A549 (cell line): ENCODE measurements at regions not wholly inside any gene's neighbourhood (a gene's known extent, or its start where the extent isn't known, plus 50 kb on each side); places are given as distances from the start of the nearest gene placed in this dataset.

Source experiments
- ATAC-seq, 2 experiments: fragments of 200-7000 bp in 1 of 2; fragments of >200 bp in 1 of 2; cut with Nextera tagmentation in 1 of 2; cut with Tn5 transposase in 1 of 2; 3 replicates each; pipeline versions ENCODE4 v1.8.0 to v1.9.1; 2018 to 2020; ENCODE audit warnings: mild to moderate bottlenecking in 1 of 2, moderate library complexity in 1 of 2
- CTCF ChIA-PET: fragments of 300-600 bp; sonication (Branson Sonifier 250); formaldehyde crosslinking; extraction: SDS; loops from one replicate; lab custom pipeline; 2021; ENCODE audit warnings: antibody characterized with exemption, inconsistent platforms; lab: Yijun Ruan, JAX
- POLR2A ChIA-PET: fragments of 350-600 bp; formaldehyde crosslinking; extraction: SDS; loops from one replicate; lab custom pipeline; 2021; ENCODE audit warnings: antibody characterized with exemption, inconsistent platforms; lab: Yijun Ruan, JAX
- DNase-seq, 2 experiments: peaks; one replicate each; pipeline versions ENCODE4 v3.0.0 to v3.0.0-alpha.2; 2011 to 2016; ENCODE audit warnings: low read depth in 1 of 2, low spot score in 1 of 2
- FAIRE-seq: peaks from 2 replicates; lab custom pipeline; 2011; peaks lifted over from hg19 to GRCh38; lab: Jason Lieb, UNC
- H3K27ac ChIP-seq, 2 experiments: fragments of >200 bp; sonication (Bioruptor Twin); formaldehyde crosslinking; 3 replicates each; pipeline ENCODE4 v1.5.1; 2016 to 2017
- H3K4me1 ChIP-seq: fragments of >200 bp; sonication (Bioruptor Twin); formaldehyde crosslinking; 3 replicates; pipeline ENCODE4 v1.6.1; 2016
- H3K4me2 ChIP-seq: fragments of >200 bp; sonication (Bioruptor Twin); formaldehyde crosslinking; 3 replicates; pipeline ENCODE4 v1.6.1; 2016
- H3K4me3 ChIP-seq: fragments of >200 bp; sonication (Bioruptor Twin); formaldehyde crosslinking; 3 replicates; pipeline ENCODE4 v1.5.1; 2016
- H3K9me3 ChIP-seq: fragments of >200 bp; sonication (Bioruptor Twin); formaldehyde crosslinking; 3 replicates; pipeline ENCODE4 v1.6.1; 2016
- BHLHE40 ChIP-seq: IDR thresholded peaks from 2 replicates; pipeline ENCODE4 v1.6.1; 2012; ENCODE audit warnings: low read depth, low read length, inconsistent platforms
- CEBPB ChIP-seq, 2 experiments: fragments of >200 bp in 1 of 2; sonication (Bioruptor Twin) in 1 of 2; formaldehyde crosslinking in 1 of 2; IDR thresholded peaks; 2 replicates each; pipeline ENCODE4 v1.6.1; 2012 to 2016
- EHF ChIP-seq: fragments of 250-450 bp; sonication (Bioruptor Pico); IDR thresholded peaks from 2 replicates; pipeline ENCODE4 v1.5.0; 2020; ENCODE audit warnings: mild to moderate bottlenecking
- EP300 ChIP-seq, 2 experiments: fragments of >200 bp; sonication (Bioruptor Twin); formaldehyde crosslinking; IDR thresholded peaks; 2 replicates in 1 of 2; 3 replicates in 1 of 2; pipeline ENCODE4 v1.6.1; 2016 to 2017
- FOSB ChIP-seq: fragments of 250-450 bp; sonication (Bioruptor Pico); IDR thresholded peaks from 2 replicates; pipeline ENCODE4 v1.5.0; 2020; ENCODE audit warnings: mild to moderate bottlenecking, moderate library complexity
- FOXS1 ChIP-seq: fragments of 250-450 bp; sonication (Bioruptor Pico); IDR thresholded peaks from 2 replicates; pipeline ENCODE4 v1.5.0; 2020; ENCODE audit warnings: mild to moderate bottlenecking, moderate library complexity
- HEYL ChIP-seq: fragments of 250-450 bp; sonication (Bioruptor Pico); IDR thresholded peaks from 2 replicates; pipeline ENCODE4 v1.8.0; 2021; ENCODE audit warnings: mild to moderate bottlenecking, moderate library complexity
- KDM1A ChIP-seq: fragments of 200-600 bp; sonication (generic); IDR thresholded peaks from 2 replicates; pipeline ENCODE4 v1.6.1; 2016; ENCODE audit warnings: low read depth, mild to moderate bottlenecking
- MAFK ChIP-seq: fragments of 450-650 bp; IDR thresholded peaks from 2 replicates; pipeline ENCODE4 v1.6.1; 2014; ENCODE audit not compliant: partially characterized antibody
- MAZ ChIP-seq: fragments of 150-350 bp; IDR thresholded peaks from 2 replicates; pipeline ENCODE4 v1.6.1; 2014; ENCODE audit warnings: antibody characterized with exemption, low read depth, low read length, borderline replicate concordance
- POLR2A ChIP-seq: IDR thresholded peaks from 2 replicates; pipeline ENCODE4 v1.6.1; 2012; ENCODE audit warnings: mild to moderate bottlenecking, low read length
- RAD21 ChIP-seq, 2 experiments: fragments of >200 bp in 1 of 2; sonication (Bioruptor Twin) in 1 of 2; formaldehyde crosslinking in 1 of 2; IDR thresholded peaks in 1 of 2; conservative IDR thresholded peaks in 1 of 2; 2 replicates in 1 of 2; 3 replicates in 1 of 2; pipeline ENCODE4 v1.6.1; 2012 to 2018; ENCODE audit warnings: inconsistent platforms in 1 of 2
- REST ChIP-seq: fragments of 200-600 bp; sonication (generic); IDR thresholded peaks from 2 replicates; pipeline ENCODE4 v1.6.1; 2016; ENCODE audit warnings: antibody characterized with exemption, mild to moderate bottlenecking, moderate library complexity
- RNF2 ChIP-seq: fragments of 200-600 bp; sonication (generic); IDR thresholded peaks from 2 replicates; pipeline ENCODE4 v1.6.1; 2016; ENCODE audit warnings: low read depth, mild to moderate bottlenecking, antibody characterized with exemption, moderate library complexity, borderline replicate concordance
- SMC3 ChIP-seq: fragments of >200 bp; sonication (Bioruptor Twin); formaldehyde crosslinking; IDR thresholded peaks from 3 replicates; pipeline ENCODE4 v1.6.1; 2018; ENCODE audit warnings: inconsistent platforms
- WGBS: methylation state at CpG from one replicate; pipeline ENCODE4 v1.1.6; 2017; ENCODE audit errors: missing lambda C conversion rate; 5-methylcytosine and 5-hydroxymethylcytosine counted together
- TF ChIP-seq, protein P1 (sequence below): fragments of 250-450 bp; sonication (Bioruptor Pico); IDR thresholded peaks from 2 replicates; pipeline ENCODE4 v1.5.0; 2020; ENCODE audit warnings: low read depth, mild to moderate bottlenecking, moderate library complexity
- TF ChIP-seq, protein P2 (sequence below): IDR thresholded peaks from 2 replicates; pipeline ENCODE4 v1.6.1; 2012; ENCODE audit warnings: low read depth, borderline replicate concordance

DNA sequence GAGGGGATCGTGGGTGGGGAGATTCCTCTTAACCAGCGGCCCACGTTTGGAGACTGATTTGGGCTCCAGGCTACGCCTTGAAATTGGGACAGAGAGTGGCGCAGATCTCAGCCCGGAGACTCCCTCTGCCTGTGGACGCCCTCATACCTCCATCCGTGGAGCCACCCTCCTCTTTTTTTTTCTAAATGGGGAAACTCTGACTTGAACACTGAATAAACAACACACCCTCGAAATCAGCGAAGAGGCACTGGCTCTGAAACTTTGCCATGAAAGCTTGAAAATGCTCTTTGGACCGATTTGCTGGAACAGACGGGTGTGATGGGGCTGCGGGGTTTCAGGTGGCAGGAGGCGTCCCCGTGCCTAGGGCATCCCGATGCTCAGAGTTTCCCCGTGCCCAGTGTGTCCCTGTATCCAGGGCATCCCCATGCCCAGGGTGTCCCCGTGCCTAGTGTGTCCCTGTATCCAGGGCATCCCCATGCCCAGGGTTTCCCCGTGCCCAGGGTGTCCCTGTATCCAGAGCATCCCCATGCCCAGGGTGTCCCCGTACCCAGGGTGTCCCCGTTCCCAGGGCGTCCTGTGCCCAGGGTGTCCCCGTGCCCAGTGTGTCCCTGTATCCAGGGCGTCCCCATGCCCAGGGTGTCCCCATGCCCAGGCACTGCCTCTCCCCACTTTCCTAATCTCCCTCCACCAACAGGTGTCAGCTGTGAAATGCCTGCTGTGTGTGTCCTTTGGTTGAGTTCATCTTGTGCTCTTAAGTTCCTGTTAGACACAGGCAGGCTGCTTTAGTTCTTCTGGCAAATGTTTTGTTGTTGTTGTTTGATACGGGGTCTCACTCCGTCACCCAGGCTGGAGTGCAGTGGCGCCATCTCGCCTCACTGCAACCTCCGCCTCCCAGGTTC lies 187.0 kb downstream of the SEC14L1 start (continued):
- TF ChIP-seq EP300 (IDR thresholded peaks at IDR 0.05) (no peak), KDM1A (no peak)

DNA sequence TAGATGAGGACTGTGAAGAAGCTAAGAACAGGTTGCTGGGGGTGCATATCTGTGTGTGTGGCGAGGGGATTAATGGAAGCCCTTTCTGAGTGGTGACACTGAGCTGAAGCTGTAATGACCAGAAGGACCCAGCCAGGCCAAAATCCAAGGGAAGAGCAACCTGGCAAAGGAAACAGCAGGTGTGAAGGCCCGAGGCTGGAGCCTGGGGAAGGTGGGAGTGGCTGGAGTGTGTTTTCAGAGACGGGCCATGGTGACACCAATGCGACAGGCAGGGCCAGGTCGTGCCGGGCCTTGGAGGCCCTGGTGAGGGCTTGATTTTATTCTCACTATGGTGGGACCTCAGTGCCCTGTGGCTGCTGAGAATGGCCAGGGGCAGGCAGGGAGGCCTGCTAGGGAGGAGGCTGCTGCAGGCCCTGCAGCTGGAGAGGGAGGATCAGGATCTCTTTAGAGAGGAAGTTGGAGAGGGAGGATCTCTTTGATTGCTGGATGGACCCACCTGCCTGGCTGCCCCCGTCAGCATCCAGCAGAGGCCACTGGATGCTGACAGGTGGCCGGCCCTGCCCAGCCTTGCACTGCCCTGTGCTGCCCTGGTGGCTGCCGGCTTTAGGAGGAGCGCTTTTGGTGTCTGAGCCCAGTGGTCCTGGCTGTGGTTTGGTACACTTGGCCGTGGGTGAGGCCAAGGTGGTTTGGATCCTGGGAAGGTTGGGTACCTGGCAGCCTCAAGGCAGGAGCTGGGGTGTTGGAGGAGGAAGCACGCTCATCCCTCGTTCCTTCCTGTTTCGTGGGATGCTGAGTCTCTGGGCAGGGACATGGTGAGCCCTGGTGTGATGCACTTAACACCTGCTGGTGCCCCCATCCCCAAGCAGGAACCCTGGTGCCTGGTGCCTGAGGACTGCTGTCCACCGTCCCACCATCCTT lies 188.3 kb downstream of the SEC14L1 start:
- ChIA-PET CTCF (interaction anchor here (0.8 to 9.3 kb wide), 18 partner anchors 11 to 684 kb away, joined by 3 to 229 read pairs (median 6); no protein-coding TSS in a partner anchor), POLR2A (interaction anchor here (1.5 kb wide), 1 partner anchor 629 kb away, joined by 4 read pairs; the partner anchor contains the start of gene TNRC6C)
- Histone ChIP-seq H3K4me2 (no peak overlapping the region), H3K9me3 (no peaks in the 10 kb centered on the region), H3K4me3 (no peak overlapping the region), H3K4me1 (peaks cover 79% of the 10 kb centered on the region), H3K27ac (peak overlapping the region in 1 of 2 experiments; percentile 35; a peak in 3 of 6 replicates)
- no peak for TF ChIP-seq SMC3
- TF ChIP-seq MAZ = no peak
- TF ChIP-seq FOSB (CRISPR knock-in tag) = no peak
- no peak for TF ChIP-seq POLR2A
- no peak for TF ChIP-seq MAFK
- no peak for TF ChIP-seq RAD21 (conservative IDR thresholded peaks at IDR 0.05 in 1 of 2, IDR thresholded peaks at IDR 0.05 in 1 of 2)
- TF ChIP-seq BHLHE40 = no peak
- TF ChIP-seq, protein P1, sequence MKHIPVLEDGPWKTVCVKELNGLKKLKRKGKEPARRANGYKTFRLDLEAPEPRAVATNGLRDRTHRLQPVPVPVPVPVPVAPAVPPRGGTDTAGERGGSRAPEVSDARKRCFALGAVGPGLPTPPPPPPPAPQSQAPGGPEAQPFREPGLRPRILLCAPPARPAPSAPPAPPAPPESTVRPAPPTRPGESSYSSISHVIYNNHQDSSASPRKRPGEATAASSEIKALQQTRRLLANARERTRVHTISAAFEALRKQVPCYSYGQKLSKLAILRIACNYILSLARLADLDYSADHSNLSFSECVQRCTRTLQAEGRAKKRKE (CRISPR knock-in tag) = no peak
- TF ChIP-seq, protein P2, sequence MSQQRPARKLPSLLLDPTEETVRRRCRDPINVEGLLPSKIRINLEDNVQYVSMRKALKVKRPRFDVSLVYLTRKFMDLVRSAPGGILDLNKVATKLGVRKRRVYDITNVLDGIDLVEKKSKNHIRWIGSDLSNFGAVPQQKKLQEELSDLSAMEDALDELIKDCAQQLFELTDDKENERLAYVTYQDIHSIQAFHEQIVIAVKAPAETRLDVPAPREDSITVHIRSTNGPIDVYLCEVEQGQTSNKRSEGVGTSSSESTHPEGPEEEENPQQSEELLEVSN = no peak
- TF ChIP-seq EHF (CRISPR knock-in tag) = no peak
- no peak for TF ChIP-seq CEBPB (IDR thresholded peaks at IDR 0.05)
- 76% methylated on average over 15 of the region's 15 CpGs for WGBS
- ATAC-seq (no peak), FAIRE-seq (no peak), DNase-seq (no peak)

GRCh38 chr17:77329741-77330531 lies 189.2 kb downstream of the SEC14L1 start:
- WGBS = 87% methylated on average over 21 of the region's 21 CpGs
- CTCF ChIA-PET = interaction anchor here (0.6 to 9.3 kb wide), 41 partner anchors 12 to 684 kb away, joined by 3 to 229 read pairs (median 11); no protein-coding TSS in a partner anchor
- Histone ChIP-seq H3K4me3 (no peak overlapping the region), H3K9me3 (no peaks in the 10 kb centered on the region), H3K4me2 (no peak overlapping the region), H3K4me1 (peaks cover 70% of the 10 kb centered on the region), H3K27ac (peak overlapping the region; percentile 5 to 83; a peak in 3 of 6 replicates)
- ATAC-seq = no peak
- DNase-seq = no peak
- POLR2A ChIA-PET = interaction anchor here (1.5 kb wide), 1 partner anchor 628 kb away, joined by 4 read pairs; the partner anchor contains the start of gene TNRC6C
- TF ChIP-seq FOXS1 (CRISPR knock-in tag) (no peak), RNF2 (no peak), REST (no peak), HEYL (no peak)
- no peak for FAIRE-seq
